Keratinocyte (primary cell): ENCODE measurements at regions not wholly inside any gene's neighbourhood (a gene's known extent, or its start where the extent isn't known, plus 50 kb on each side); places are given as distances from the start of the nearest gene placed in this dataset.

Source experiments
- DNase-seq: peaks from one replicate; pipeline ENCODE4 v3.0.0-alpha.2; 2011; ENCODE audit warnings: low read depth, missing footprints, low spot score
- FAIRE-seq: peaks from 2 replicates; lab custom pipeline; 2011; peaks lifted over from hg19 to GRCh38; lab: Jason Lieb, UNC
- H2AFZ ChIP-seq: 2 replicates; pipeline ENCODE4 v1.6.0; 2012; ENCODE audit warnings: low read length, control low read depth, inconsistent platforms; ENCODE audit not compliant: control insufficient read depth
- H3K27ac ChIP-seq: 2 replicates; pipeline ENCODE4 v1.5.1; 2011; ENCODE audit warnings: low read length; ENCODE audit not compliant: control insufficient read depth, insufficient read depth
- H3K27me3 ChIP-seq: 3 replicates; pipeline ENCODE4 v1.6.0; 2011; ENCODE audit warnings: low read length; ENCODE audit not compliant: control insufficient read depth, insufficient read depth; ENCODE audit errors: extremely low read depth
- H3K36me3 ChIP-seq, 2 experiments: 2 replicates in 1 of 2; 3 replicates in 1 of 2; pipeline ENCODE4 v1.5.1; 2011; ENCODE audit warnings: low read length in 2 of 2, mild to moderate bottlenecking in 1 of 2; ENCODE audit not compliant: control insufficient read depth in 2 of 2, insufficient read depth in 2 of 2; ENCODE audit errors: extremely low read depth in 1 of 2
- H3K4me1 ChIP-seq: 3 replicates; pipeline ENCODE4 v1.5.1; 2011; ENCODE audit warnings: low read length; ENCODE audit not compliant: control insufficient read depth, insufficient read depth; ENCODE audit errors: extremely low read depth
- H3K4me2 ChIP-seq: 3 replicates; pipeline ENCODE4 v1.6.0; 2011; ENCODE audit warnings: low read depth, low read length; ENCODE audit not compliant: control insufficient read depth, insufficient read depth; ENCODE audit errors: extremely low read depth
- H3K4me3 ChIP-seq, 3 experiments: fragments of 200-600 bp in 1 of 3; sonication (generic) in 1 of 3; 2 replicates in 2 of 3; 3 replicates in 1 of 3; pipeline ENCODE4 v1.5.1; 2011 to 2016; ENCODE audit warnings: low read length in 3 of 3, mild to moderate bottlenecking in 3 of 3, control low read depth in 2 of 3, inconsistent platforms in 1 of 3, low read depth in 1 of 3, mixed read lengths in 1 of 3, mixed run types in 1 of 3, moderate library complexity in 1 of 3; ENCODE audit not compliant: control insufficient read depth in 2 of 3, insufficient read depth in 2 of 3; ENCODE audit errors: extremely low read depth in 1 of 3
- H3K79me2 ChIP-seq: 2 replicates; pipeline ENCODE4 v1.6.0; 2012; ENCODE audit warnings: low read length; ENCODE audit not compliant: control insufficient read depth, insufficient read depth
- H3K9ac ChIP-seq: 3 replicates; pipeline ENCODE4 v1.6.0; 2011; ENCODE audit warnings: low read length; ENCODE audit not compliant: control insufficient read depth, insufficient read depth; ENCODE audit errors: extremely low read depth
- H3K9me1 ChIP-seq: 3 replicates; pipeline ENCODE4 v1.6.0; 2011; ENCODE audit warnings: low read length; ENCODE audit not compliant: control insufficient read depth, insufficient read depth; ENCODE audit errors: extremely low read depth
- H3K9me3 ChIP-seq: 2 replicates; pipeline ENCODE4 v1.5.1; 2012; ENCODE audit warnings: low read depth, low read length; ENCODE audit not compliant: control insufficient read depth
- H4K20me1 ChIP-seq: 3 replicates; pipeline ENCODE4 v1.6.0; 2011; ENCODE audit warnings: low read length; ENCODE audit not compliant: control insufficient read depth, insufficient read depth; ENCODE audit errors: extremely low read depth
- CTCF ChIP-seq, 3 experiments: IDR thresholded peaks in 1 of 3; conservative IDR thresholded peaks in 1 of 3; optimal IDR thresholded peaks in 1 of 3; 2 replicates in 2 of 3; 3 replicates in 1 of 3; pipeline versions ENCODE3 to v1.5.1; 2011; ENCODE audit warnings: low read length in 3 of 3, mild to moderate bottlenecking in 3 of 3, moderate library complexity in 2 of 3, control low read depth in 1 of 3, inconsistent platforms in 1 of 3; ENCODE audit not compliant: insufficient read depth in 2 of 3; ENCODE audit errors: extremely low read depth in 1 of 3
- EZH2 ChIP-seq: IDR thresholded peaks from one replicate; pipeline ENCODE4 v1.6.1; 2012; ENCODE audit warnings: inconsistent platforms, mild to moderate bottlenecking, low read length, moderate library complexity
- dilution Hi-C: fragments of 300-500 bp; cut with MboI; formaldehyde crosslinking; loops from one replicate; pipeline ENCODE4 v1.7.0; 2020; ENCODE audit warnings: low sequenced_read_pairs; ENCODE audit not compliant: extremely low pct_ligation_motif_present

- Histone ChIP-seq H3K27me3 (no peaks in the 10 kb centered on the region), H3K9ac (no peak overlapping the region), H2AFZ (no peak overlapping the region), H3K9me3 (no peaks in the 10 kb centered on the region), H3K4me3 (no peak overlapping the region), H3K27ac (no peak overlapping the region), H3K36me3 (no peaks in the 10 kb centered on the region), H3K4me1 (no peaks in the 10 kb centered on the region), H3K9me1 (no peaks in the 10 kb centered on the region), H3K4me2 (no peak overlapping the region), H4K20me1 (no peaks in the 10 kb centered on the region), H3K79me2 (no peaks in the 10 kb centered on the region)
- no peak for FAIRE-seq
- no peak for TF ChIP-seq EZH2
- no peak for TF ChIP-seq CTCF (optimal IDR thresholded peaks at IDR 0.05 in 1 of 3, IDR thresholded peaks at IDR 0.05 in 1 of 3, conservative IDR thresholded peaks at IDR 0.05 in 1 of 3; ENCODE audit: extremely low read depth in 1 of 3, insufficient read depth in 2 of 3, low read length in 3 of 3)
- dilution Hi-C loops, result no loop called here
- no peak for DNase-seq
Measured at GRCh38 chr7:16234493-16235146, 186.7 kb downstream of the CRPPA start.

GRCh38 chr7:16233517-16233916 is 187.8 kb downstream of the CRPPA start:
- Histone ChIP-seq H3K27ac (no peak overlapping the region), H3K36me3 (no peaks in the 10 kb centered on the region), H2AFZ (no peak overlapping the region), H4K20me1 (no peaks in the 10 kb centered on the region), H3K9me1 (no peaks in the 10 kb centered on the region), H3K4me2 (no peak overlapping the region), H3K27me3 (no peaks in the 10 kb centered on the region), H3K9ac (no peak overlapping the region), H3K9me3 (no peaks in the 10 kb centered on the region), H3K4me3 (no peak overlapping the region), H3K4me1 (no peaks in the 10 kb centered on the region), H3K79me2 (no peaks in the 10 kb centered on the region)
- dilution Hi-C loops, result no loop called here
- TF ChIP-seq EZH2 (no peak), CTCF (optimal IDR thresholded peaks at IDR 0.05 in 1 of 3, IDR thresholded peaks at IDR 0.05 in 1 of 3, conservative IDR thresholded peaks at IDR 0.05 in 1 of 3; ENCODE audit: extremely low read depth in 1 of 3, insufficient read depth in 2 of 3, low read length in 3 of 3) (no peak)
- FAIRE-seq, result no peak
- no peak for DNase-seq
